GM18499 (cell line): ENCODE measurements at regions not wholly inside any gene's neighbourhood (a gene's known extent, or its start where the extent isn't known, plus 50 kb on each side); places are given as distances from the start of the nearest gene placed in this dataset.
"Not testable (repeated sequence)": the region's sequence is repeated elsewhere in the genome, so short reads cannot be mapped to it uniquely, and the experiment has no call there.

ENCODE experiments used
- ATAC-seq: cut with Tn5 transposase; IDR thresholded peaks from one replicate; pipeline ENCODE4 v1.9.1; 2021; ENCODE audit warnings: moderate number of reproducible peaks; ENCODE audit not compliant: insufficient read depth, unreplicated experiment

DNA sequence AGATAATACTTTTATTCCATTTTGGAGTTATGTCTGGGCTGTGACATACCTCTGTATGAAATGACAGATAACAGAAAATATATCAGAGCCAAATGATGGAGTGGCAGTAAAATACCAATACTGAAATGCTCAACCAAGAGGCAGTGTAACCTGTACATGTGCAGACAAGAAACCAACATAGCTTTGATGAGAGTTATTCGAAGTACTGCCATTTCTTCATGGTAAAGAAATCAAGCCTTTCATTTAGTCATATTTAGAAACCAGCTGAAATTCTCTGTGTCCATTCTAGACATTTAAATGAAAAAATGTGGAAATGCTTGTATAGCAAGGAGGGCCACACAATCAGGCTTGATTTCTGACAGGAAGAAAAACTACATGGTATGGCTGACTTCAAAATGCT is 127.1 kb upstream of the PTPRZ1 start:
- ATAC-seq = no peak

- ATAC-seq = no peak
Observed at GRCh38 chr7:121744877-121745276, 128.1 kb upstream of the PTPRZ1 start.

DNA sequence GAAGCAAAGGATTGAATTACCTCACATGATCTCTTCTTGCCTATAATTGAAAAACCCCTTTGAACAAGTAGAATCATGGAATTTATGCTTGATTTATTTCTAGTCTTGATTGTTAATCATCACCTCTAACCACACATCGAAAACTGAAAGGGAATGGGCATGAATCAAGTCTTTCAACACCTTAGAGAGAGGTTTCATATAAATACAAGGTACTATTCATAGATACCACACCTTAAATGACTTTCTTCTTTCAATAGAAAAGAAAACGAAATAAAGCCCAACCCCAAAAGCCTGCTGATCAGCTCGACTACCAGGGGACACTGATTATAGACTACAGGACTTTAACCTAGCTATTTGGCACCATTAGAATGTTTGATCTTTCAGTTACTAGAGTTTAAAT is 128.6 kb upstream of the PTPRZ1 start:
- ATAC-seq = no peak

DNA sequence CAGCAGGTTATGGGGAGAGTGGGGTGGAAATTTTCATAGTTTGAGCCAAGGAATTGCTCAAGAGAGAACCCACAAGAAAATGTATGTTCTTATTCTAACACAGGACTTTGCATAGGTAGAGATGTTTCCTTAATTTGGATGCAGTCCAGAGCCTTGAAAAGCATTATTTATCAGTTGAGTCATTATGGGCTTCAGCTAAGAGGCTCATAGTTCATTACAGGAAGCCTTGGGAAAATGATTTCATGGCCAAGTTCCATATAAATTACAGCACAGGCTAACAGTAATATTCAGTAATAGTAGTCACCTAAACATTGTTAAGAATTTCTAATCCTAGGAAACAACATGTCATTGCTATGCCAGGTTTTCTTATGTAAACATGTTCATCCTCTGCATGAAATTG is 131.1 kb upstream of the PTPRZ1 start:
- ATAC-seq = no peak

- ATAC-seq = no peak
Observed at GRCh38 chr7:121739465-121739864, 133.5 kb upstream of the PTPRZ1 start.

DNA sequence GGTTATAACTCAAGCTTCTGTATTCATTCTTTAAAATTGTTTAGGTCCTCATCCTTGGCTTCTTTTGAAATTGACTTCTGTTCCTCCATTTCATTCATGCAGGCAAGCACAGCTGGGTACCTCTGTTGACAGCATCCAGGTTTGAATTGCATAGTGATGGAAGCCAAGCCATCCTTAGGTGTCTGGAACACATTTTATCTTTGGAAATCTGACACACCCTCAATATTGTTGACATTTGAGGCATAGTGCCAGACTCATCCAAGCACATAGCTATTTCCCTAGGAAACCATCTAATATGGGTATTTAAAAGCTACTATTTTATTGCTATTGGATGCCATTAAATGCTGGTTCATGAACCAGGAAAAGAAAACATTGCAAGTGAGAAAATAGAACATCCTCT is 142.1 kb upstream of the PTPRZ1 start:
- no peak for ATAC-seq

GRCh38 chr7:121714559-121715303 is 158.2 kb upstream of the PTPRZ1 start:
- ATAC-seq = no peak

DNA sequence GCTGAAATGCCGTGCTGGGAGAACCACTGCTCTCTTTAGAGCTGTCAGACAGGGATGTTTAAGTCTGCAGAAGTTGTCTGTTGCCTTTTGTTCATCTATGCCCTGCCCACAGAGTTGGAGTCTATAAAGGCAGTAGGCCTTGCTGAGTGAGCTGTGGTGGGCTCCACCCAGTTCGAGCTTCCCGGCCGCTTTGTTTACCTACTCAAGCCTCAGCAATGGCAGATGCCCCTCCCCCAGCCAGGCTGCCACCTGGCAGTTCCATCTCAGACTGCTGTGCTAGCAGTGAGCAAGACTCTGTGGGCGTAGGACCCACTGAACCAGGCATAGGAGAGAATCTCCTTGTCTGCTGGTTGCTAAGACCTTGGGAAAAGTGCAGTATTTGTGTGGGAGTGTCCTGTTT is 160.0 kb upstream of the PTPRZ1 start:
- not testable (repeated sequence) for ATAC-seq

GRCh38 chr7:121697731-121698316 is 175.1 kb upstream of the PTPRZ1 start:
- no peak for ATAC-seq

DNA sequence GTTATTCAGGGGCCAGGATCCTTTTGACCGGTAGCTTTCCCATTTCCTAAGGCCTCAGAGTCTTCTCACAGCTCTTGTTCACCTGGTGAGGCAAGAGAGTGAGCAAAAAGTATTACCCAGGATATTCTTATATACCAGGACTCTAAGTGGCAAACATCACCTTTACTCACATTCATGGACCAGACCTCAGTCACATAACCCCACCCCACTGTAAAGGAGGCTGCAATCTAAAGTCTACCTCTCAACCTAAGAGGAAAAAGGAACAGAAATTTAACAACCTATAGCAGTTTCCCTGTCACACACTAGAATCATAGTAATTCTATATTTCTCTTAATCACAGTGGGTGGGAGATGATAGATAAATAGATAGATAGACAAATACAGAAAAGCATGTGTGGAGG is 176.0 kb upstream of the PTPRZ1 start:
- no peak for ATAC-seq

GRCh38 chr7:121689749-121690148 is 183.2 kb upstream of the PTPRZ1 start:
- no peak for ATAC-seq

- no peak for ATAC-seq
Observed at GRCh38 chr7:121681700-121682099, 191.3 kb upstream of the PTPRZ1 start.

GRCh38 chr7:121676168-121676567 is 196.8 kb upstream of the PTPRZ1 start:
- ATAC-seq = no peak

- ATAC-seq = not testable (repeated sequence)
Observed at GRCh38 chr7:121674455-121674854, 198.5 kb upstream of the PTPRZ1 start.

DNA sequence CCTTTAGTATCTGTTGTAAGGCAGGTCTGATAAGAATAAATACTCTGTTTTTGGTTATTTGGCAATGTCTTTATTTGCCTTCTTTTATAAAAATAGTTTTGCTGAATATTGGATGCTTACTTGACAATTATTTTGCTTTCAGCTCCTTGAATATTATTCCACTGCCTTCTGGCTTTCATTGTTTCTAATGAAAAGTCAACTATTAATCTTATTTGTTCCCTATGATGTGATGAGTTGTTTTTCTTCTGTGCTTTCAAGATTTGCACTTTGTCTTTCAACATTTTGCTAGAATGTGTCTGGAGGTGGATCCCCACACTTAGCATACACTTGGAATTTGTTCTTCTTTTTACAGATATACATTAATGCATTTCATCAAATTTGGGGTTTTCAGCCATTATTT is 203.8 kb upstream of the PTPRZ1 start:
- no peak for ATAC-seq

DNA sequence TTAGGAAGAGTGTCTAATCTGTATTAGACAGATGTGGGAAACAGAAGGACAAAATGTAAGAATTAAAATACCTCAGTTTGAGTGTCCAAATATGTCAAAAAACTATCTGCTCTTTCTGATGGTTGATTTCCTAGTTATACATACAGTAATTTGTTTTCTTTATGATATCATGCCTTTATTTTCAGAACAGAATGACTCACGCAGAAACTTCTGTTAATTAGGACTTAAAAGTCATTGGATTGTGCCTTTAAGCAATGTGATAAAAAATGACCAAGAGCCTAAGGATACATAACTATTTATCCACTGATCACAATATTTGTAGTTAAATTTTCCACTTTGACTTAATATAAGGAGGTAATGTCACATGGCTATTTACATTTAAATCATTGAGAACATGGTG is 206.7 kb upstream of the PTPRZ1 start:
- no peak for ATAC-seq

DNA sequence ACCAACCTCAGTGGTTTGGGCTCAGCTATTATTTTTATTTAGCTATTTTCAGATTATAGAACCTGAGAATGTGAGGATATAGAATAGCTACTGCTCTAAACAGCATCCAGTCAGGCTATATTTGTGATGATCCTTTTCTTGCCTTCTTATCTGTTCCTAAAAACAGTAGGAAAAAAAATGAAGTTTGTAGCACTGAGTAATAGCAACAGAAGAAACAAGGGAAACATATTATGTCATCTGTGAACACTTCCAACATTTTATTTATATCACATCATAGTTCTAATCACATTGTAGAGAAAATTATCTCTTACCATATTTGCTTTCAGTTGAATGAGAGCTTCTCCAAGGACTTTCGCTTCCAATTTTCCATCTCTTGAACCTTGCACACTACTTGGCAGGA is 229.6 kb upstream of the PTPRZ1 start:
- no peak for ATAC-seq

DNA sequence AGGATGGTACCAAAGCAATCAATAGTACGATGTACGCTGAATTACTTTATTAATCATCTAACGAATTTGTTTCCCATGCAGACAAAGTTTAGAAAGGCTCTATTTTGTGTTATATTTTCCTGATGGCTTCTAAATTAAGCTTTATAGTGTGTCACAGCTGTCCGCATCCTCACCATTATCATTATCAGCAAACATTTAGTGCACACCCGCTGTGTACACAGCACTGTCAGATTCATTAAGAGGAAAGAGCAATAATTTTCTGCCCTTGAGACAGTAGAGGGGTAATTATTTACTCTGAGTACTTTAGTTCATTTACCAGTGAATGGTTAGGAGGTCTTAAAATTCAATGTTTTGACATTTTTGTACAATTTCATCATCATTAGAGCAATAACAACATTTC is 233.3 kb upstream of the PTPRZ1 start:
- ATAC-seq = no peak

GRCh38 chr7:121638286-121638685 is 234.7 kb upstream of the PTPRZ1 start:
- ATAC-seq = no peak

- no peak for ATAC-seq
Observed at GRCh38 chr7:121634356-121634755, 238.2 kb upstream of the FAM3C start.

GRCh38 chr7:121633186-121633585 is 237.1 kb upstream of the FAM3C start:
- ATAC-seq = no peak

DNA sequence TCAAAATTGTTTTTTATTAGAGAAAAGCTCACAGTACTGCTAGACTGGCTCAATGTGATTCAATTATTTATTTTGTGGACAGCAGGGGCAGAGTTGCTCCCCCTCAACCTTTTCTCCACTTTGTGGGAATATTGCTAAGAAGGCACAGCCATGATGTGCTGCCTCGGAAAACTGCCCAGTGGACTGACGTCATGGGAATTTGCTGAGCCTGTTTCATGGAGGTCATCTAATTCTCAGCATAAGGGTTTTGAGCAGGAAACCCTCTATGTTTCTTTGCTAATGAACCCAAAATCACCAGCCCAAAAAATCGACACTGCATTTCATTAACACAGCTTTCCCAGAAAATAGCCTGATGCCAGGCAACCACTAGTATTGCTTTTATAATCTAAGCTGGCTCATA is 228.8 kb upstream of the FAM3C start:
- ATAC-seq = no peak
